H1 (cell line): ENCODE measurements at regions not wholly inside any gene's neighbourhood (a gene's known extent, or its start where the extent isn't known, plus 50 kb on each side); places are given as distances from the start of the nearest gene placed in this dataset.

ENCODE experiments used
- CTCF ChIA-PET: fragments of 300-600 bp; sonication (Branson Sonifier 250); formaldehyde crosslinking; loops from one replicate; lab custom pipeline; 2021; ENCODE audit not compliant: partially characterized antibody; lab: Charles Lee
- POLR2A ChIA-PET: fragments of 300-600 bp; sonication (Branson Sonifier 250); formaldehyde crosslinking; loops from one replicate; lab custom pipeline; 2021; ENCODE audit warnings: inconsistent platforms; ENCODE audit not compliant: partially characterized antibody; lab: Charles Lee
- DNase-seq, 2 experiments: peaks; one replicate each; pipeline versions ENCODE4 v3.0.0 to v3.0.0-alpha.2; 2010 to 2022; ENCODE audit warnings: low spot score in 2 of 2, low read depth in 1 of 2, mixed read lengths in 1 of 2
- FAIRE-seq: peaks from 2 replicates; lab custom pipeline; 2011; peaks lifted over from hg19 to GRCh38; lab: Jason Lieb, UNC
- H2AFZ ChIP-seq: 2 replicates; pipeline ENCODE4 v1.8.1; 2012; ENCODE audit warnings: low read length, inconsistent platforms
- H2AK5ac ChIP-seq: 2 replicates; pipeline ENCODE4 v1.6.1; 2013; ENCODE audit warnings: low read depth, low read length
- H2BK120ac ChIP-seq: replicated peaks from 2 replicates; pipeline ENCODE3; 2013; ENCODE audit warnings: low read depth, low read length, inconsistent platforms
- H2BK12ac ChIP-seq: 2 replicates; pipeline ENCODE4 v1.6.1; 2013; ENCODE audit warnings: low read depth, low read length
- H2BK15ac ChIP-seq: 2 replicates; pipeline ENCODE4 v1.6.1; 2013; ENCODE audit warnings: low read length
- H2BK20ac ChIP-seq: 2 replicates; pipeline ENCODE4 v1.6.1; 2013; ENCODE audit warnings: low read length
- H2BK5ac ChIP-seq: 2 replicates; pipeline ENCODE4 v1.6.1; 2013; ENCODE audit warnings: low read depth, low read length
- H3K14ac ChIP-seq: 2 replicates; pipeline ENCODE4 v1.6.1; 2013; ENCODE audit warnings: inconsistent platforms; ENCODE audit not compliant: insufficient read length
- H3K18ac ChIP-seq: 2 replicates; pipeline ENCODE4 v1.6.1; 2013; ENCODE audit warnings: low read length; ENCODE audit errors: extremely low read depth
- H3K23ac ChIP-seq: 2 replicates; pipeline ENCODE4 v1.6.1; 2013; ENCODE audit warnings: inconsistent platforms; ENCODE audit not compliant: insufficient read length
- H3K23me2 ChIP-seq: 2 replicates; pipeline ENCODE4 v1.6.1; 2013; ENCODE audit warnings: low read depth, low read length
- H3K27ac ChIP-seq: 2 replicates; pipeline ENCODE4 v1.6.1; 2011; ENCODE audit warnings: low read depth, low read length, inconsistent platforms
- H3K27me3 ChIP-seq, 4 experiments: replicated peaks in 1 of 4; 1 replicate in 1 of 4; 2 replicates in 3 of 4; pipeline versions ENCODE4 v1.6.1 to v1.8.1; 2011 to 2013; ENCODE audit warnings: low read length in 3 of 4, mild to moderate bottlenecking in 3 of 4, inconsistent platforms in 2 of 4, mixed read lengths in 2 of 4, moderate library complexity in 1 of 4; ENCODE audit not compliant: control insufficient read depth in 3 of 4, insufficient read depth in 3 of 4; ENCODE audit errors: extremely low read depth in 1 of 4
- H3K36me3 ChIP-seq, 4 experiments: 2 replicates each; pipeline versions ENCODE4 v1.6.1 to v1.8.1; 2011 to 2013; ENCODE audit warnings: mild to moderate bottlenecking in 4 of 4, low read length in 3 of 4, moderate library complexity in 2 of 4, control low read depth in 1 of 4, inconsistent platforms in 1 of 4; ENCODE audit not compliant: insufficient read depth in 4 of 4, control insufficient read depth in 2 of 4
- H3K4ac ChIP-seq: replicated peaks from 2 replicates; pipeline ENCODE3; 2013; ENCODE audit warnings: low read length, low read depth, mixed read lengths, inconsistent platforms; ENCODE audit not compliant: insufficient read length
- H3K4me1 ChIP-seq, 4 experiments: replicated peaks in 1 of 4; 1 replicate in 1 of 4; 2 replicates in 3 of 4; pipeline versions ENCODE4 v1.6.1 to v1.8.1; 2011 to 2013; ENCODE audit warnings: low read length in 3 of 4, inconsistent platforms in 2 of 4, mixed read lengths in 1 of 4; ENCODE audit not compliant: insufficient read depth in 4 of 4, control insufficient read depth in 3 of 4
- H3K4me2 ChIP-seq, 2 experiments: 2 replicates each; pipeline versions ENCODE4 v1.6.1 to v1.8.1; 2011 to 2013; ENCODE audit warnings: low read depth in 2 of 2, low read length in 2 of 2, control low read depth in 1 of 2, inconsistent platforms in 1 of 2, mild to moderate bottlenecking in 1 of 2; ENCODE audit not compliant: insufficient read depth in 1 of 2
- H3K4me3 ChIP-seq, 4 experiments: fragments of 200-600, 300-600 bp in 1 of 4; sonication (generic), shearing (Covaris generic), sonication (Bioruptor Twin) in 1 of 4; 2 replicates each; pipeline versions ENCODE4 v1.5.1 to v1.8.1; 2011 to 2016; ENCODE audit warnings: low read length in 4 of 4, low read depth in 3 of 4, control low read depth in 2 of 4, inconsistent platforms in 2 of 4, mild to moderate bottlenecking in 2 of 4, mixed read lengths in 1 of 4, moderate library complexity in 1 of 4; ENCODE audit not compliant: insufficient read depth in 2 of 4; ENCODE audit errors: extremely low read depth in 1 of 4
- H3K56ac ChIP-seq: replicated peaks from 2 replicates; pipeline ENCODE3; 2013; ENCODE audit warnings: low read depth, mild to moderate bottlenecking, mixed read lengths, low read length, inconsistent platforms; ENCODE audit not compliant: insufficient read length
- H3K79me1 ChIP-seq: 2 replicates; pipeline ENCODE4 v1.6.1; 2013; ENCODE audit warnings: low read depth, low read length, control low read depth
- H3K79me2 ChIP-seq, 2 experiments: 2 replicates each; pipeline versions ENCODE4 v1.6.1 to v1.8.1; 2012 to 2013; ENCODE audit warnings: low read length in 2 of 2, mild to moderate bottlenecking in 2 of 2, inconsistent platforms in 1 of 2; ENCODE audit not compliant: insufficient read depth in 2 of 2, control insufficient read depth in 1 of 2
- H3K9ac ChIP-seq, 4 experiments: replicated peaks in 1 of 4; 1 replicate in 1 of 4; 2 replicates in 3 of 4; pipeline versions ENCODE4 v1.6.1 to v1.8.1; 2011 to 2013; ENCODE audit warnings: low read depth in 3 of 4, low read length in 3 of 4, control low read depth in 2 of 4, mild to moderate bottlenecking in 2 of 4, moderate library complexity in 2 of 4, inconsistent platforms in 1 of 4; ENCODE audit errors: extremely low read depth in 1 of 4
- H3K9me3 ChIP-seq, 2 experiments: 2 replicates each; pipeline versions ENCODE4 v1.6.1 to v1.8.1; 2012 to 2013; ENCODE audit warnings: mild to moderate bottlenecking in 2 of 2, moderate library complexity in 2 of 2, control low read depth in 1 of 2, inconsistent platforms in 1 of 2, low read depth in 1 of 2, low read length in 1 of 2, mixed read lengths in 1 of 2; ENCODE audit not compliant: insufficient read depth in 2 of 2
- H4K20me1 ChIP-seq, 2 experiments: replicated peaks in 1 of 2; 2 replicates each; pipeline versions ENCODE3 to v1.8.1; 2011 to 2013; ENCODE audit warnings: inconsistent platforms in 2 of 2, low read length in 2 of 2, mild to moderate bottlenecking in 1 of 2; ENCODE audit not compliant: insufficient read depth in 2 of 2, control insufficient read depth in 1 of 2
- H4K5ac ChIP-seq: 2 replicates; pipeline ENCODE4 v1.6.1; 2013; ENCODE audit warnings: low read length, low read depth, mixed read lengths, inconsistent platforms; ENCODE audit not compliant: insufficient read length
- H4K8ac ChIP-seq: 2 replicates; pipeline ENCODE4 v1.8.0; 2013; ENCODE audit warnings: mild to moderate bottlenecking, moderate library complexity, low read length, inconsistent platforms; ENCODE audit not compliant: insufficient read depth; ENCODE audit errors: extremely low read depth
- H4K91ac ChIP-seq: replicated peaks from 2 replicates; pipeline ENCODE3; 2013; ENCODE audit warnings: low read length, mixed read lengths, inconsistent platforms; ENCODE audit not compliant: insufficient read length
- CHD2 ChIP-seq: IDR thresholded peaks from 2 replicates; pipeline ENCODE4 v1.6.1; 2012; ENCODE audit warnings: low read length, improper control_type of control experiment
- HDAC6 ChIP-seq: IDR thresholded peaks from one replicate; pipeline ENCODE4 v1.7.1; 2012; ENCODE audit warnings: low read depth, mild to moderate bottlenecking, inconsistent platforms, low read length, moderate library complexity
- JUN ChIP-seq: IDR thresholded peaks from 2 replicates; pipeline ENCODE4 v1.6.1; 2011; ENCODE audit warnings: low read depth, mild to moderate bottlenecking, improper control_type of control experiment, low read length
- KDM4A ChIP-seq: IDR thresholded peaks from one replicate; pipeline ENCODE4 v1.7.1; 2012; ENCODE audit warnings: low read depth, mild to moderate bottlenecking, moderate library complexity, low read length, inconsistent platforms; ENCODE audit not compliant: severe bottlenecking
- MAFK ChIP-seq: IDR thresholded peaks from 2 replicates; pipeline ENCODE4 v1.6.1; 2012; ENCODE audit warnings: low read depth, mild to moderate bottlenecking, improper control_type of control experiment, low read length
- NANOG ChIP-seq: IDR thresholded peaks from 2 replicates; pipeline ENCODE4 v1.6.1; 2011; ENCODE audit warnings: low read length, low read depth, mild to moderate bottlenecking, inconsistent platforms; ENCODE audit not compliant: insufficient read depth, poor library complexity, severe bottlenecking
- PHF8 ChIP-seq: fragments of 200-600 bp; sonication (generic); conservative IDR thresholded peaks from 2 replicates; pipeline ENCODE4 v1.7.1; 2012; ENCODE audit warnings: low read depth, mild to moderate bottlenecking, inconsistent platforms, low read length, moderate library complexity
- POLR2A ChIP-seq, 2 experiments: IDR thresholded peaks; 1 replicate in 1 of 2; 2 replicates in 1 of 2; pipeline ENCODE4 v1.6.1; 2011; ENCODE audit warnings: low read depth in 2 of 2, low read length in 2 of 2, mild to moderate bottlenecking in 2 of 2; ENCODE audit errors: control extremely low read depth in 1 of 2
- TBP ChIP-seq: IDR thresholded peaks from 2 replicates; pipeline ENCODE4 v1.6.1; 2011; ENCODE audit warnings: low read depth, low read length, improper control_type of control experiment
- TEAD4 ChIP-seq: IDR thresholded peaks from 2 replicates; pipeline ENCODE4 v1.6.1; 2012; ENCODE audit warnings: low read depth, low read length, inconsistent platforms, mixed read lengths
- WGBS, 2 experiments: shearing (Covaris generic) in 1 of 2; methylation state at CpG; one replicate each; pipeline versions ENCODE4 v1.1.6 to v1.1.7; 2013 to 2015; ENCODE audit warnings: low lambda C conversion rate in 2 of 2, mixed read lengths in 2 of 2, inconsistent platforms in 1 of 2, low coverage in 1 of 2, missing lambda C conversion rate in 1 of 2; ENCODE audit not compliant: insufficient replicate concordance in 2 of 2, insufficient coverage in 1 of 2, insufficient read length in 1 of 2; ENCODE audit errors: extremely low coverage in 1 of 2, missing lambda C conversion rate in 1 of 2; 5-methylcytosine and 5-hydroxymethylcytosine counted together

DNA sequence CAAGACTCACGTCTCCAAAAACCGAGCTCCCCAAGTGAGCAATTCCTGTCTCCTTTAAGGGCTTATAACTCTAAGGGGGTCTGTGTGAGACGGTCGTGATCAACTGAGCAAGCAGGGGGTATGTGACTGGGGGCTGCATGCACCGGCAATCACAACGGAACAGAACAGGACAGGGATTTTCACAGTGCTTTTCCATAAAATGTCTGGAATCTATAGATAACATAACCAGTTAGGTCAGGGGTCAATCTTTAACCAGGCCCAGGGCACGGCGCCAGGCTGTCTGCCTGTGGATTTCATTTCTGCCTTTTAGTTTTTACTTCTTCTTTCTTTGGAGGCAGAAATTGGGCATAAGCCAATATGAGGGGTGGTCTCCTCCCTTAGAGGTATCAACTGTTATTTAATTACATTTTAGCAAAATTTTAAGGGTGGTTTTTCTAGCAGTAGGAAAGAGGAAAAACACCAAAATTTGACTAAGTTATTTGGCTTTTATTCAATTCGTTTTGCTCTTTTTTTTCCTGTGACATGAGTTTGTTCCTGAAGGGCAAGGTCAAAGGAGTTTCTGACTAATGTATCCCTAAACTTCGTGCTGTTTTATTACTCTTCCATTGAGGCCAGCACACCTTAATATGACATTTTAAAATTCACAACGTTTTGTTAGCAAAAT, 121.4 kb upstream of the SEC61G start:
- no peak overlapping the region for H2AK5ac ChIP-seq
- 88% methylated on average over 11 of the region's 11 CpGs; no CpG with 5 or more reads in 1 of the 2 experiments for WGBS, 2 experiments
- H2AFZ ChIP-seq = no peak overlapping the region
- no peak overlapping the region for H4K91ac ChIP-seq
- H3K4me3 ChIP-seq = no peak overlapping the region
- no peak overlapping the region for H3K23ac ChIP-seq
- no peak overlapping the region for H2BK12ac ChIP-seq
- DNase-seq (no peak), FAIRE-seq (no peak)
- no peaks in the 10 kb centered on the region for H3K27me3 ChIP-seq
- H3K14ac ChIP-seq = no peak overlapping the region
- H2BK20ac ChIP-seq = no peak overlapping the region
- H3K18ac ChIP-seq = no peak overlapping the region
- no peaks in the 10 kb centered on the region for H3K23me2 ChIP-seq
- no peaks in the 10 kb centered on the region for H4K20me1 ChIP-seq
- H4K5ac ChIP-seq = no peak overlapping the region
- no peak overlapping the region for H3K9ac ChIP-seq
- H4K8ac ChIP-seq = no peak overlapping the region
- H3K4ac ChIP-seq = no peak overlapping the region
- no peaks in the 10 kb centered on the region for H3K79me2 ChIP-seq
- no peak overlapping the region for H2BK15ac ChIP-seq
- no peaks in the 10 kb centered on the region for H3K36me3 ChIP-seq
- no peak overlapping the region for H2BK120ac ChIP-seq
- ChIA-PET CTCF (interaction anchor here (2.7 kb wide), 1 partner anchor 375 kb away, joined by 10 read pairs; no protein-coding TSS in a partner anchor), POLR2A (no interaction called here)
- H3K56ac ChIP-seq = no peak overlapping the region
- no peak overlapping the region for H3K4me2 ChIP-seq
- H2BK5ac ChIP-seq = no peak overlapping the region
- no peaks in the 10 kb centered on the region for H3K79me1 ChIP-seq
- H3K9me3 ChIP-seq = no peaks in the 10 kb centered on the region
- H3K27ac ChIP-seq = no peak overlapping the region
- peaks cover 0 to 3% (median 1%) of the 10 kb centered on the region in 4 experiments; a peak in 5 of 7 replicates for H3K4me1 ChIP-seq
- no peak for TF ChIP-seq CHD2
- TF ChIP-seq JUN = no peak
- no peak for TF ChIP-seq TEAD4
- no peak for TF ChIP-seq POLR2A (IDR thresholded peaks at IDR 0.05; ENCODE audit: control extremely low read depth in 1 of 2, low read depth in 2 of 2, low read length in 2 of 2)
- no peak for TF ChIP-seq PHF8
- TF ChIP-seq KDM4A = no peak
- no peak for TF ChIP-seq TBP
- TF ChIP-seq MAFK = no peak
- no peak for TF ChIP-seq HDAC6
- no peak for TF ChIP-seq NANOG
